A673 (cell line): ENCODE measurements at regions not wholly inside any gene's neighbourhood (a gene's known extent, or its start where the extent isn't known, plus 50 kb on each side); places are given as distances from the start of the nearest gene placed in this dataset.
"Not testable (repeated sequence)": the region's sequence is repeated elsewhere in the genome, so short reads cannot be mapped to it uniquely, and the experiment has no call there.

Experiments used
- CTCF ChIP-seq: fragments of 300-800, 200-600 bp; sonication (generic); conservative IDR thresholded peaks from 2 replicates; pipeline ENCODE4 v1.5.1; 2017; ENCODE audit warnings: low read depth, mild to moderate bottlenecking, antibody characterized with exemption, low read length, moderate library complexity, mixed read lengths
- EZH2 ChIP-seq: fragments of 200-600 bp; sonication (generic); IDR thresholded peaks from 2 replicates; pipeline ENCODE4 v1.6.1; 2017; ENCODE audit warnings: borderline replicate concordance, low read depth, mild to moderate bottlenecking, mixed read lengths, antibody characterized with exemption, low read length; ENCODE audit not compliant: poor library complexity, severe bottlenecking

GRCh38 chr2:110331625-110332024 is 119.3 kb upstream of the MTLN start:
- TF ChIP-seq CTCF, EZH2: not testable (repeated sequence)
